ENCODE measurements at regions not wholly inside any gene's neighbourhood (a gene's known extent, or its start where the extent isn't known, plus 50 kb on each side); places are given as distances from the start of the nearest gene placed in this dataset.

GRCh38 chr11:133697603-133698180, 147.6 kb downstream of the SPATA19 start:
- no peak for TF ChIP-seq CBX8 (IDR thresholded peaks at IDR 0.05)
- no peak for TF ChIP-seq CTCF (IDR thresholded peaks at IDR 0.05)
- TF ChIP-seq, protein P1, sequence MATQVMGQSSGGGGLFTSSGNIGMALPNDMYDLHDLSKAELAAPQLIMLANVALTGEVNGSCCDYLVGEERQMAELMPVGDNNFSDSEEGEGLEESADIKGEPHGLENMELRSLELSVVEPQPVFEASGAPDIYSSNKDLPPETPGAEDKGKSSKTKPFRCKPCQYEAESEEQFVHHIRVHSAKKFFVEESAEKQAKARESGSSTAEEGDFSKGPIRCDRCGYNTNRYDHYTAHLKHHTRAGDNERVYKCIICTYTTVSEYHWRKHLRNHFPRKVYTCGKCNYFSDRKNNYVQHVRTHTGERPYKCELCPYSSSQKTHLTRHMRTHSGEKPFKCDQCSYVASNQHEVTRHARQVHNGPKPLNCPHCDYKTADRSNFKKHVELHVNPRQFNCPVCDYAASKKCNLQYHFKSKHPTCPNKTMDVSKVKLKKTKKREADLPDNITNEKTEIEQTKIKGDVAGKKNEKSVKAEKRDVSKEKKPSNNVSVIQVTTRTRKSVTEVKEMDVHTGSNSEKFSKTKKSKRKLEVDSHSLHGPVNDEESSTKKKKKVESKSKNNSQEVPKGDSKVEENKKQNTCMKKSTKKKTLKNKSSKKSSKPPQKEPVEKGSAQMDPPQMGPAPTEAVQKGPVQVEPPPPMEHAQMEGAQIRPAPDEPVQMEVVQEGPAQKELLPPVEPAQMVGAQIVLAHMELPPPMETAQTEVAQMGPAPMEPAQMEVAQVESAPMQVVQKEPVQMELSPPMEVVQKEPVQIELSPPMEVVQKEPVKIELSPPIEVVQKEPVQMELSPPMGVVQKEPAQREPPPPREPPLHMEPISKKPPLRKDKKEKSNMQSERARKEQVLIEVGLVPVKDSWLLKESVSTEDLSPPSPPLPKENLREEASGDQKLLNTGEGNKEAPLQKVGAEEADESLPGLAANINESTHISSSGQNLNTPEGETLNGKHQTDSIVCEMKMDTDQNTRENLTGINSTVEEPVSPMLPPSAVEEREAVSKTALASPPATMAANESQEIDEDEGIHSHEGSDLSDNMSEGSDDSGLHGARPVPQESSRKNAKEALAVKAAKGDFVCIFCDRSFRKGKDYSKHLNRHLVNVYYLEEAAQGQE (IDR thresholded peaks at IDR 0.05), result no peak
- no peak for TF ChIP-seq EP300 (IDR thresholded peaks at IDR 0.05)
- TF ChIP-seq SMC3 (IDR thresholded peaks at IDR 0.05), result no peak

Measured in A549 (cell line).